ENCODE measurements at regions not wholly inside any gene's neighbourhood (a gene's known extent, or its start where the extent isn't known, plus 50 kb on each side); places are given as distances from the start of the nearest gene placed in this dataset.

DNA sequence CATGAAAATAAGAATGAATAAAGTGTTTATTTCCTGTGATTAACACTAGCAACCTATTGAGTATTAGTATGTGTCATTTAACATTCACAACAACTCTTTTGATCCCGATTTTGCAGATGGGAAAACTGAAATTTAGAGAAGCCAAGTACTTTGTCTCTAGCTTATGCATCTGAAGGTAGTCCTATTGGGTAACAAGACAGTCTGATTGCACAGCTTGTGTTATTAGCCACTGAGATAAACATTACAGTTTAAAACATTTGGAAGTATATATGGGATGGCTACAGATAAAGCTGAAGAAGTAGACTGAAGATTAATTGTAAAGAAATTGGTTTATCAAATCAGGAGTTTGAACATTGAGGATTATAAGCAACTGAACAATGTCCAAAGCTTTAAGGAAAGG is 99.6 kb upstream of the PDE5A start:
- TF ChIP-seq POLR2A (IDR thresholded peaks at IDR 0.05): no peak
- TF ChIP-seq, protein P1, sequence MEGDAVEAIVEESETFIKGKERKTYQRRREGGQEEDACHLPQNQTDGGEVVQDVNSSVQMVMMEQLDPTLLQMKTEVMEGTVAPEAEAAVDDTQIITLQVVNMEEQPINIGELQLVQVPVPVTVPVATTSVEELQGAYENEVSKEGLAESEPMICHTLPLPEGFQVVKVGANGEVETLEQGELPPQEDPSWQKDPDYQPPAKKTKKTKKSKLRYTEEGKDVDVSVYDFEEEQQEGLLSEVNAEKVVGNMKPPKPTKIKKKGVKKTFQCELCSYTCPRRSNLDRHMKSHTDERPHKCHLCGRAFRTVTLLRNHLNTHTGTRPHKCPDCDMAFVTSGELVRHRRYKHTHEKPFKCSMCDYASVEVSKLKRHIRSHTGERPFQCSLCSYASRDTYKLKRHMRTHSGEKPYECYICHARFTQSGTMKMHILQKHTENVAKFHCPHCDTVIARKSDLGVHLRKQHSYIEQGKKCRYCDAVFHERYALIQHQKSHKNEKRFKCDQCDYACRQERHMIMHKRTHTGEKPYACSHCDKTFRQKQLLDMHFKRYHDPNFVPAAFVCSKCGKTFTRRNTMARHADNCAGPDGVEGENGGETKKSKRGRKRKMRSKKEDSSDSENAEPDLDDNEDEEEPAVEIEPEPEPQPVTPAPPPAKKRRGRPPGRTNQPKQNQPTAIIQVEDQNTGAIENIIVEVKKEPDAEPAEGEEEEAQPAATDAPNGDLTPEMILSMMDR (IDR thresholded peaks at IDR 0.05): no peak
- H3K9me3 ChIP-seq: no peaks in the 10 kb centered on the region

DNA sequence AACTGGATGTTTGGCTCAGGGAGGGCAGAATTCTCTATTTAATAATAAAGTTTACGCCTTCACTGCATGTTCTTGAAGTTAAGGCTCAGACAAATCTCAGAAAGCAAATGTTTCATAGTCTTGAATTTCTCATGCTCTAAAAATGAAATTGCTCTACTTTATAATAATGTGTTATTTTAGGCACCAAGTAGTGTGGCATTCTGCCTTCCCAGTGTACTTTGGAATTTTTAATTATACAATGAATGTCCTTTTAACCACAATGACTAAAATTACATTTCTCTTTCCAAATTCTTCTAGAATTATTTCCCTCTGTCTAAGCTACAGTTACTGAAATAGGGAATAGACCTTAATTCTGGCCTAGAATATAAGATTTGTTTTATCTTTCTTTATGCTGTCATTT is 97.9 kb upstream of the PDE5A start:
- intact Hi-C loops (cut with DNase I): no loop called here
- no peak for TF ChIP-seq POLR2A (IDR thresholded peaks at IDR 0.05)
- Histone ChIP-seq H3K27me3 (no peaks in the 10 kb centered on the region), H3K9me3 (no peaks in the 10 kb centered on the region), H3K36me3 (no peaks in the 10 kb centered on the region), H3K4me1 (peaks cover 0 to 22% (median 6%) of the 10 kb centered on the region in 4 donors), H3K4me3 (no peak overlapping the region), H3K27ac (no peak overlapping the region)
- WGBS (ENCODE audit: insufficient coverage, low coverage, low lambda C conversion rate, missing lambda C conversion rate): 100% methylated on average over 1 of the region's 1 CpG
- DNase-seq: no peak
- ATAC-seq: no peak

More for the DNA sequence above, 99.6 kb upstream of the PDE5A start:
- no peaks in the 10 kb centered on the region for H3K27me3 ChIP-seq
- no peaks in the 10 kb centered on the region for H3K36me3 ChIP-seq
- H3K4me1 ChIP-seq: peaks cover 0 to 18% (median 4%) of the 10 kb centered on the region in 4 donors
- DNase-seq (no peak), ATAC-seq (no peak)
- WGBS (ENCODE audit: insufficient coverage, low coverage, low lambda C conversion rate, missing lambda C conversion rate): 91% methylated on average over 1 of the region's 1 CpG
- no peak overlapping the region for H3K27ac ChIP-seq
- no peak overlapping the region for H3K4me3 ChIP-seq
- intact Hi-C loops (cut with DNase I): no loop called here

DNA sequence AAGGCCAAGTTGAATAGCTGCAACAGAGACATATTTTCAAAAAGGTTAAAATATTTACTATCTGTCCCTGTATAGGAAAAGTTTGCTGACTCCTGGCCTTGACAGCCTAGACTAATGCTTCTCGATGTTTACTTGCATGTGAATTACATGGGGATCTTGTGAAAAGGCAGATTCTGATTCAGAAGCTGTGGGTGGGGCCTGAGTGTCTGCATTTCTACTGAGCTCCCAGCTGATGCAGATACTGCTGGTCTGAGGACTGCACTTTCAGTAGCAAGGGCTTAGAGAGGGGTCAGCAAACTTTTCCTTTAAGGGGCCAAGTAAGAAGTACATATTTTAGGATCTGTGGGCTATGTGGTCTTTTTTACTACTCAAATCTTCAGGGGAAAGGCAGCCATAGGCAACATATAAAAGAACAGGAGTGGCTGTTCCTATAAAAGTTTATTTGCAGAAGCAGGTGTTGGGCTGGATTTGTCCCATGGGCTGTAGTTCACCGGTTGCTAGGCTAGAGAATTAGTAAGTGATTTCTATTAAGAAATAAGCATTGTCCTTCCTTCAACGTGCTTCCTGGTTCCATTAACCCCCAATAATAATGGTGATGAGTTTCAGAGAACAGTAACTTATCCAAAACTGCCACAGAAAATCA is 97.2 kb upstream of the PDE5A start:
- no peaks in the 10 kb centered on the region for H3K9me3 ChIP-seq
- intact Hi-C loops (cut with DNase I): no loop called here
- TF ChIP-seq POLR2A (IDR thresholded peaks at IDR 0.05): no peak
- TF ChIP-seq, protein P1 (IDR thresholded peaks at IDR 0.05): no peak
- H3K27me3 ChIP-seq: no peaks in the 10 kb centered on the region
- H3K4me3 ChIP-seq: no peak overlapping the region
- WGBS (ENCODE audit: insufficient coverage, low coverage, low lambda C conversion rate, missing lambda C conversion rate): 47% methylated on average over 3 of the region's 3 CpGs
- H3K4me1 ChIP-seq: peaks cover 0 to 22% (median 4%) of the 10 kb centered on the region in 4 donors
- ATAC-seq (no peak), DNase-seq (no peak)
- H3K36me3 ChIP-seq: no peaks in the 10 kb centered on the region
- H3K27ac ChIP-seq: no peak overlapping the region

DNA sequence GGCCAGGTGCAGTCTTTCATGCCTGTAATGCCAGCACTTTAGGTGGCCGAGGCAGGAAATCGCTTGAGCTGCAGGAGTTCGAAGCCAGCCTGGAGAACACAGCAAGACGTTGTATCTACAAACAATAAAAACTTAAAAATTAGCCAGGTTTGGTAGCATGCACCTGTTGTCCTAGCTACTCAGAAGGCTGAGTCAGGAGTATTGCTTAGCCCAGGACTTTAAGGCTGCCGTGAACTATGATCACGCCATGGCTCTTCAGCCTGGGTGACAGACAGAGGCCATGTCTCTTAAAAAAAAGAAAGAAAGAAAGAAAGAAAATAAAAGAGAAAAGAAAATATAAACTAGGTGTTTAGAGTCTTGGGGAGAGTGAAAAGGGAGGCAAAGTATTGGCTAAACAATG is 96.4 kb upstream of the PDE5A start:
- 68% methylated on average over 6 of the region's 6 CpGs for WGBS (ENCODE audit: insufficient coverage, low coverage, low lambda C conversion rate, missing lambda C conversion rate)
- no peak for DNase-seq
- no peak overlapping the region for H3K27ac ChIP-seq

DNA sequence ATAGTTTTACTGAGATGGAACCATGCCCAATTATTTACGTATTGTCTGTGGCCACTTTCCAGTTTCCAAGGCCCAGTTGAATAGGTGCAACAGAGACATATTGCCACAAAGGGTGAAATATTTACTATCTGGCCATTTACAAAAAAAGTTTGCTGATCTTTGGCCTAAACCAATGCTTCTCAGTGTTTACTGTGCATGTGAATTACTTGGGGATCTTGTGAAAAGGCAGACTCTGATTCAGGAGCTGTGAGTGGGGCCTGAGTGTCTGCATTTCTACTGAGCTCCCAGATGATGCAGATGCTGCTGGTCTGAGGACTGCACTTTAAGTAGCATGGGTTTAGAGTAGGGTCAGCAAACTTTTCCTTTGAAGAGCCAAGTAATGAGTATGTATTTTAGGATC is 94.1 kb upstream of the PDE5A start:
- peaks cover 0 to 13% (median 0%) of the 10 kb centered on the region in 4 donors for H3K4me1 ChIP-seq
- ATAC-seq (peak in 3 of 4 donors; percentile 30 to 58 (median 46)), DNase-seq (no peak)
- H3K4me3 ChIP-seq: no peak overlapping the region
- 35% methylated on average over 1 of the region's 1 CpG for WGBS (ENCODE audit: insufficient coverage, low coverage, low lambda C conversion rate, missing lambda C conversion rate)
- no peak overlapping the region for H3K27ac ChIP-seq
- TF ChIP-seq POLR2A (IDR thresholded peaks at IDR 0.05): no peak
- TF ChIP-seq, protein P1 (IDR thresholded peaks at IDR 0.05): no peak
- H3K9me3 ChIP-seq: no peaks in the 10 kb centered on the region
- H3K27me3 ChIP-seq: no peaks in the 10 kb centered on the region
- no peaks in the 10 kb centered on the region for H3K36me3 ChIP-seq
- intact Hi-C loops (cut with DNase I): no loop called here

More for the DNA sequence above, 96.4 kb upstream of the PDE5A start:
- Histone ChIP-seq H3K4me1 (peaks cover 0 to 19% (median 2%) of the 10 kb centered on the region in 4 donors), H3K4me3 (no peak overlapping the region), H3K9me3 (no peaks in the 10 kb centered on the region), H3K27me3 (no peaks in the 10 kb centered on the region), H3K36me3 (no peaks in the 10 kb centered on the region)
- no peak for ATAC-seq
- intact Hi-C loops (cut with DNase I): no loop called here
- TF ChIP-seq POLR2A (IDR thresholded peaks at IDR 0.05): no peak
- TF ChIP-seq, protein P1 (IDR thresholded peaks at IDR 0.05): no peak
